Gastrocnemius medialis (tissue), 4 donors: ENCODE measurements at regions not wholly inside any gene's neighbourhood (a gene's known extent, or its start where the extent isn't known, plus 50 kb on each side); places are given as distances from the start of the nearest gene placed in this dataset.

Experiments used
- ATAC-seq, 2 donors: fragments of 150-250 bp; one replicate each; pipeline ENCODE4 v1.9.1; 2016
- DNase-seq, 2 donors: peaks; one replicate each; pipeline ENCODE4 v3.0.0-alpha.2; 2019
- H3K27ac ChIP-seq, 4 donors: fragments of 200-600 bp; sonication (generic); 1 replicate in 1 of 4; 2 replicates in 3 of 4; pipeline ENCODE4 v1.5.1; 2016 to 2018; ENCODE audit warnings: mild to moderate bottlenecking in 2 of 4, moderate library complexity in 1 of 4
- H3K27me3 ChIP-seq, 3 donors: fragments of 200-600 bp; sonication (generic) in 2 of 3; 1 replicate in 1 of 3; 2 replicates in 2 of 3; pipeline versions ENCODE4 v1.5.1 to v1.6.0; 2016 to 2019; ENCODE audit warnings: mild to moderate bottlenecking in 1 of 3, moderate library complexity in 1 of 3
- H3K36me3 ChIP-seq, 2 donors: fragments of 200-600 bp; sonication (generic) in 1 of 2; one replicate each; pipeline ENCODE4 v1.5.1; 2017 to 2018
- H3K4me1 ChIP-seq, 2 donors: fragments of 200-600 bp; sonication (generic) in 1 of 2; one replicate each; pipeline ENCODE4 v1.5.1; 2016 to 2017; ENCODE audit warnings: mild to moderate bottlenecking in 2 of 2
- H3K4me3 ChIP-seq, 4 donors: fragments of 200-600 bp; sonication (generic) in 3 of 4; 1 replicate in 1 of 4; 2 replicates in 3 of 4; pipeline ENCODE4 v1.5.1; 2016 to 2019; ENCODE audit warnings: mild to moderate bottlenecking in 2 of 4
- H3K9me3 ChIP-seq, 3 donors: fragments of 200-600 bp; sonication (generic) in 2 of 3; 1 replicate in 1 of 3; 2 replicates in 2 of 3; pipeline ENCODE4 v1.5.1; 2016 to 2019
- CTCF ChIP-seq, 5 experiments: fragments of 450-650 bp in 3 of 5; fragments of 200-600 bp in 2 of 5; sonication (generic) in 2 of 5; IDR thresholded peaks in 4 of 5; conservative IDR thresholded peaks in 1 of 5; 1 replicate in 4 of 5; 2 replicates in 1 of 5; pipeline ENCODE4 v1.5.1; 2016 to 2019; ENCODE audit warnings: antibody characterized with exemption in 5 of 5, mild to moderate bottlenecking in 3 of 5, moderate library complexity in 3 of 5
- POLR2A ChIP-seq, 2 donors: fragments of 450-650 bp; IDR thresholded peaks; one replicate each; pipeline ENCODE4 v1.6.1; 2017; ENCODE audit warnings: antibody characterized with exemption in 2 of 2, mild to moderate bottlenecking in 2 of 2, moderate library complexity in 2 of 2
- in situ Hi-C, 4 donors: fragments of 200-750 bp; cut with MboI; loops; one replicate each; pipeline versions ENCODE4 v1.15.0 to v1.8.0; 2017; ENCODE audit warnings: low sequenced_read_pairs in 4 of 4
- intact Hi-C: fragments of 100-400 bp; cut with DNase I; formaldehyde crosslinking; loops from one replicate; pipeline ENCODE4 v1.15.1; 2023; ENCODE audit warnings: low total_unique reads

- Histone ChIP-seq H3K36me3 (peaks cover 0 to 10% of the 10 kb centered on the region in 2 donors), H3K4me3 (no peak overlapping the region), H3K27me3 (no peaks in the 10 kb centered on the region), H3K4me1 (peaks cover 4 to 9% of the 10 kb centered on the region in 2 donors), H3K27ac (no peak overlapping the region), H3K9me3 (no peaks in the 10 kb centered on the region)
- in situ Hi-C loops: no loop called here
- ATAC-seq (no peak), DNase-seq (no peak)
- intact Hi-C loops: no loop called here
- no peak for TF ChIP-seq POLR2A (IDR thresholded peaks at IDR 0.05)
- no peak for TF ChIP-seq CTCF (IDR thresholded peaks at IDR 0.05 in 4 of 5, conservative IDR thresholded peaks at IDR 0.05 in 1 of 5)
Measured at GRCh38 chr17:68127914-68128313, 92.4 kb downstream of the KPNA2 start.

- ATAC-seq (no peak), DNase-seq (no peak)
- Histone ChIP-seq H3K36me3 (peaks cover 0 to 11% of the 10 kb centered on the region in 2 donors), H3K4me1 (peaks cover 4 to 9% of the 10 kb centered on the region in 2 donors), H3K27ac (no peak overlapping the region), H3K27me3 (no peaks in the 10 kb centered on the region), H3K9me3 (no peaks in the 10 kb centered on the region), H3K4me3 (no peak overlapping the region)
- TF ChIP-seq POLR2A (IDR thresholded peaks at IDR 0.05) (no peak), CTCF (IDR thresholded peaks at IDR 0.05 in 4 of 5, conservative IDR thresholded peaks at IDR 0.05 in 1 of 5) (no peak)
- in situ Hi-C loops: no loop called here
- intact Hi-C loops: no loop called here
Measured at GRCh38 chr17:68131456-68131855, 95.9 kb downstream of the KPNA2 start.

GRCh38 chr17:68133346-68134045 lies 98.0 kb downstream of the KPNA2 start:
- Histone ChIP-seq H3K9me3 (no peaks in the 10 kb centered on the region), H3K27ac (peak overlapping the region; percentile 31 to 67 (median 50)), H3K4me3 (no peak overlapping the region), H3K36me3 (peaks cover 0 to 5% of the 10 kb centered on the region in 2 donors), H3K4me1 (peaks cover 4 to 9% of the 10 kb centered on the region in 2 donors), H3K27me3 (no peaks in the 10 kb centered on the region)
- TF ChIP-seq CTCF (IDR thresholded peaks at IDR 0.05 in 4 of 5, conservative IDR thresholded peaks at IDR 0.05 in 1 of 5): no peak
- TF ChIP-seq POLR2A (IDR thresholded peaks at IDR 0.05): no peak
- in situ Hi-C loops: no loop called here
- ATAC-seq (peak; percentile 50 to 87), DNase-seq (peak; percentile 8 to 43)
- intact Hi-C loops: no loop called here

- in situ Hi-C loops: no loop called here
- no peak for TF ChIP-seq CTCF (IDR thresholded peaks at IDR 0.05 in 4 of 5, conservative IDR thresholded peaks at IDR 0.05 in 1 of 5)
- TF ChIP-seq POLR2A (IDR thresholded peaks at IDR 0.05): no peak
- peaks cover 4 to 9% of the 10 kb centered on the region in 2 donors for H3K4me1 ChIP-seq
- DNase-seq (no peak), ATAC-seq (no peak)
- peaks cover 0 to 5% of the 10 kb centered on the region in 2 donors for H3K36me3 ChIP-seq
- no peak overlapping the region for H3K4me3 ChIP-seq
- intact Hi-C loops: no loop called here
- no peaks in the 10 kb centered on the region for H3K9me3 ChIP-seq
- H3K27ac ChIP-seq: peak overlapping the region; percentile 31 to 67 (median 50)
- no peaks in the 10 kb centered on the region for H3K27me3 ChIP-seq
Measured at GRCh38 chr17:68134046-68134637, 98.6 kb downstream of the KPNA2 start.
